HEK293 (cell line): ENCODE measurements at regions not wholly inside any gene's neighbourhood (a gene's known extent, or its start where the extent isn't known, plus 50 kb on each side); places are given as distances from the start of the nearest gene placed in this dataset.

Experiments used
- CTCF ChIA-PET: fragments of 350-600 bp; formaldehyde crosslinking; extraction: SDS; loops from one replicate; lab custom pipeline; 2021; ENCODE audit warnings: antibody characterized with exemption; lab: Yijun Ruan, JAX
- POLR2A ChIA-PET: fragments of 300-600 bp; formaldehyde crosslinking; extraction: SDS; loops from one replicate; lab custom pipeline; 2020; ENCODE audit warnings: antibody characterized with exemption, inconsistent platforms; lab: Yijun Ruan, JAX
- H3K27ac ChIP-seq: fragments of 200-500 bp; sonication (Bioruptor generic); 2 replicates; pipeline ENCODE4 v1.5.1; 2014; ENCODE audit warnings: low read depth, low read length, control low read depth, inconsistent platforms; ENCODE audit errors: extremely low read depth
- H3K36me3 ChIP-seq, 2 experiments: fragments of 200-500 bp in 1 of 2; sonication (Bioruptor generic) in 1 of 2; 1 replicate in 1 of 2; 2 replicates in 1 of 2; pipeline ENCODE4 v1.5.1; 2014 to 2017; ENCODE audit warnings: inconsistent platforms in 2 of 2, low read length in 2 of 2; ENCODE audit not compliant: control insufficient read depth in 2 of 2, insufficient read depth in 1 of 2
- H3K4me1 ChIP-seq: fragments of 200-500 bp; sonication (Bioruptor generic); 2 replicates; pipeline ENCODE4 v1.5.1; 2014; ENCODE audit warnings: mild to moderate bottlenecking, low read length, inconsistent platforms; ENCODE audit not compliant: control insufficient read depth, insufficient read depth
- H3K4me3 ChIP-seq: 2 replicates; pipeline ENCODE4 v1.5.1; 2011; ENCODE audit warnings: low read depth, mild to moderate bottlenecking, control low read depth, low read length, moderate library complexity
- H3K9me3 ChIP-seq: fragments of 200-500 bp; sonication (Bioruptor generic); 2 replicates; pipeline ENCODE4 v1.5.1; 2014; ENCODE audit warnings: low read depth, low read length, inconsistent platforms; ENCODE audit not compliant: control insufficient read depth, insufficient read depth
- ATF2 ChIP-seq: fragments of 450-650 bp; formaldehyde crosslinking; IDR thresholded peaks from 2 replicates; pipeline ENCODE4 v1.5.1; 2016; ENCODE audit warnings: missing biosample characterization, missing genetic modification characterization, low read depth
- GLI4 ChIP-seq: fragments of 450-650 bp; formaldehyde crosslinking; IDR thresholded peaks from 2 replicates; pipeline ENCODE4 v1.5.1; 2016; ENCODE audit warnings: missing biosample characterization, missing genetic modification characterization
- KLF10 ChIP-seq: fragments of 450-650 bp; IDR thresholded peaks from 2 replicates; pipeline ENCODE4 v1.5.1; 2018; ENCODE audit warnings: missing biosample characterization, mild to moderate bottlenecking, missing genetic modification characterization
- PRDM10 ChIP-seq: fragments of 450-650 bp; formaldehyde crosslinking; IDR thresholded peaks from 2 replicates; pipeline ENCODE4 v1.5.1; 2016; ENCODE audit warnings: missing biosample characterization, missing genetic modification characterization
- RBAK ChIP-seq: fragments of 450-650 bp; formaldehyde crosslinking; IDR thresholded peaks from 2 replicates; pipeline ENCODE4 v1.5.1; 2016; ENCODE audit warnings: missing biosample characterization, missing genetic modification characterization
- REST ChIP-seq: fragments of 450-650 bp; formaldehyde crosslinking; IDR thresholded peaks from 2 replicates; pipeline ENCODE4 v1.5.1; 2016; ENCODE audit warnings: missing biosample characterization, missing genetic modification characterization
- ZBTB17 ChIP-seq: fragments of 450-650 bp; formaldehyde crosslinking; IDR thresholded peaks from 2 replicates; pipeline ENCODE4 v1.5.1; 2016; ENCODE audit warnings: missing biosample characterization, missing genetic modification characterization
- ZBTB7A ChIP-seq: fragments of 450-650 bp; formaldehyde crosslinking; IDR thresholded peaks from 2 replicates; pipeline ENCODE4 v1.5.1; 2016; ENCODE audit warnings: low read depth, missing biosample characterization, missing genetic modification characterization
- ZNF10 ChIP-seq: fragments of 450-650 bp; formaldehyde crosslinking; IDR thresholded peaks from 2 replicates; pipeline ENCODE4 v1.5.1; 2017; ENCODE audit warnings: missing biosample characterization, missing genetic modification characterization
- ZNF138 ChIP-seq: fragments of 450-650 bp; formaldehyde crosslinking; IDR thresholded peaks from 2 replicates; pipeline ENCODE4 v1.5.1; 2016; ENCODE audit warnings: missing biosample characterization, missing genetic modification characterization, borderline replicate concordance
- ZNF221 ChIP-seq: fragments of 450-650 bp; formaldehyde crosslinking; IDR thresholded peaks from 2 replicates; pipeline ENCODE4 v1.5.1; 2017; ENCODE audit warnings: missing biosample characterization, missing genetic modification characterization, borderline replicate concordance
- ZNF335 ChIP-seq: fragments of 450-650 bp; formaldehyde crosslinking; conservative IDR thresholded peaks from 2 replicates; pipeline ENCODE4 v1.5.1; 2016; ENCODE audit warnings: missing biosample characterization, missing genetic modification characterization
- ZNF518A ChIP-seq: fragments of 450-650 bp; formaldehyde crosslinking; conservative IDR thresholded peaks from 2 replicates; pipeline ENCODE4 v1.5.1; 2016; ENCODE audit warnings: low read depth, missing biosample characterization, missing genetic modification characterization
- ZNF530 ChIP-seq: fragments of 450-650 bp; formaldehyde crosslinking; IDR thresholded peaks from 2 replicates; pipeline ENCODE4 v1.5.1; 2016; ENCODE audit warnings: low read depth, missing biosample characterization, missing genetic modification characterization
- ZNF548 ChIP-seq: fragments of 450-650 bp; formaldehyde crosslinking; IDR thresholded peaks from 2 replicates; pipeline ENCODE4 v1.5.1; 2016; ENCODE audit warnings: missing biosample characterization, missing genetic modification characterization
- ZNF624 ChIP-seq: fragments of 450-650 bp; formaldehyde crosslinking; IDR thresholded peaks from 2 replicates; pipeline ENCODE4 v1.5.1; 2017; ENCODE audit warnings: missing biosample characterization, missing genetic modification characterization
- ZNF654 ChIP-seq: fragments of 450-650 bp; formaldehyde crosslinking; IDR thresholded peaks from 2 replicates; pipeline ENCODE4 v1.5.1; 2016; ENCODE audit warnings: low read depth, missing biosample characterization, missing genetic modification characterization
- ZNF837 ChIP-seq: fragments of 450-650 bp; formaldehyde crosslinking; IDR thresholded peaks from 2 replicates; pipeline ENCODE4 v1.5.1; 2016; ENCODE audit warnings: missing biosample characterization, missing genetic modification characterization

GRCh38 chr17:70520956-70521355 lies 351.6 kb downstream of the KCNJ2 start:
- Histone ChIP-seq H3K9me3 (no peaks in the 10 kb centered on the region), H3K36me3 (no peaks in the 10 kb centered on the region), H3K4me1 (peaks cover 6% of the 10 kb centered on the region; the same call in 1 of the 2 replicates), H3K4me3 (no peak overlapping the region), H3K27ac (no peak overlapping the region)
- POLR2A ChIA-PET = no interaction called here
- CTCF ChIA-PET = no interaction called here
- no peak for TF ChIP-seq ZNF518A (tag by site-specific recombination)
- TF ChIP-seq RBAK (tag by site-specific recombination) = no peak
- TF ChIP-seq ZNF624 (tag by site-specific recombination) = no peak
- no peak for TF ChIP-seq ZNF530 (tag by site-specific recombination)
- no peak for TF ChIP-seq KLF10 (tag by site-specific recombination)
- no peak for TF ChIP-seq ZBTB17 (tag by site-specific recombination)
- TF ChIP-seq GLI4 (tag by site-specific recombination) = no peak

- Histone ChIP-seq H3K27ac (no peak overlapping the region), H3K9me3 (no peaks in the 10 kb centered on the region), H3K36me3 (no peaks in the 10 kb centered on the region), H3K4me3 (no peak overlapping the region), H3K4me1 (peaks cover 6% of the 10 kb centered on the region; the same call in 1 of the 2 replicates)
- ChIA-PET POLR2A (no interaction called here), CTCF (interaction anchor here (0.7 to 0.8 kb wide), 2 partner anchors 30 to 100 kb away, joined by 3 read pairs; no protein-coding TSS in a partner anchor)
- TF ChIP-seq PRDM10 (tag by site-specific recombination) (peak; percentile 60), ZNF138 (no peak), REST (tag by site-specific recombination) (no peak), ZNF837 (tag by site-specific recombination) (no peak), ZBTB7A (no peak), ZNF654 (tag by site-specific recombination) (no peak), ZNF335 (tag by site-specific recombination) (peak; percentile 55), ZNF221 (no peak), ATF2 (tag by site-specific recombination) (no peak), ZNF548 (tag by site-specific recombination) (no peak), ZNF10 (tag by site-specific recombination) (no peak)
Measured at GRCh38 chr17:70521821-70522256, 352.5 kb downstream of the KCNJ2 start.
